GM21723 (cell line): ENCODE measurements at regions not wholly inside any gene's neighbourhood (a gene's known extent, or its start where the extent isn't known, plus 50 kb on each side); places are given as distances from the start of the nearest gene placed in this dataset.
A peak's percentile ranks its signal among the peaks of the same experiment; 100 is the strongest.
"Not testable (repeated sequence)": the region's sequence is repeated elsewhere in the genome, so short reads cannot be mapped to it uniquely, and the experiment has no call there.

Source experiments
- ATAC-seq: cut with Tn5 transposase; IDR thresholded peaks from one replicate; pipeline ENCODE4 v1.9.1; 2021; ENCODE audit warnings: mild to moderate bottlenecking, moderate library complexity; ENCODE audit not compliant: unreplicated experiment

GRCh38 chr6:137610702-137611101 is 116.5 kb upstream of the OLIG3 start:
- ATAC-seq = no peak

- no peak for ATAC-seq
Measured at GRCh38 chr6:137623293-137623692, 129.1 kb upstream of the OLIG3 start.

DNA sequence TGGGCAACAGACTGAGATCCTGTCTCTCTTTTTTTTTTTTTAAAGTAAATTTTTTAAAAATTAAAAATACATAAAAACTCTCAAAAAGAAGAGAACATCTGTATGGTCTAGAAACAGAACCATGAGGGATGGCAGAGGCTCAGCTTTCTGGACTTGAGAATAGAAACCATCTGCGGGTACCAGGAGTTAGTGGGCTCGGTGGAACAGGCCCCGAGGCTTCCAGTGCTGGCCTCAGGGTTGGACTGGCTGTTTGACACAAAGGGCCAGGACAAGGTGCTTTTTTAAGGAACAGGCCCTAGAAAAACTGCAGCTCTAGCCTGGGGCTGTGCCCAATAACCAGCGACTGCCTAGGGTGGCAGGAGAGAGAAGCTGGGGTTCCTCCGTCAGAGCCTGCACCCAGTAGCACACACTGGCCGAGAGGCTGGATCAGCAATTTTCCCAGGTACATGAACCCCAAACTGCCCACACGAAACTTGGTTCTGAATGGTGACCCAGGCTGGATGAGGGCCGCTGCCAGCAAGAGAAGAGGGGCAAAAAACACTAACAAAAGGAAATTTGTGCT is 131.0 kb upstream of the OLIG3 start:
- ATAC-seq = no peak

- no peak for ATAC-seq
Measured at GRCh38 chr6:137625808-137626207, 131.6 kb upstream of the OLIG3 start.

- no peak for ATAC-seq
Measured at GRCh38 chr6:137630666-137631065, 136.5 kb upstream of the OLIG3 start.

GRCh38 chr6:137631323-137631722 is 137.1 kb upstream of the OLIG3 start:
- ATAC-seq = no peak

DNA sequence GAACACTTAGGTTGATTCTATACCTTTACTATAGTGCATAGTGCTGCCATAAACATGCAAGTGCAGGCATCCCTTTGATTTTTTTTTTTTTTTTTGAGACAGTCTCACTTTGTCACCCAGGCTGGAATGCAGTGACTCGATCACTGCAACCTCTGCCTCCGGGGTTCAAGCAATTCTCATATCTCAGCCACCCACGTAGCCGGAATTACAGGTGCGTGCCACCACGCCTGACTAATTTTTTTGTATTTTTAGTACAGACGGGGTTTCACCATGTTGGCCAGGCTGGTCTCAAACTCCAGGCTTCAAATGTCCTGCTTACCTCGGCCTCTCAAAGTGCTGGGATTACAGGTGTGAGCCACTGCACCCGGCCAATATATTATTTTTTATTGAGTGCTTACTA is 140.0 kb upstream of the OLIG3 start:
- ATAC-seq = not testable (repeated sequence)

DNA sequence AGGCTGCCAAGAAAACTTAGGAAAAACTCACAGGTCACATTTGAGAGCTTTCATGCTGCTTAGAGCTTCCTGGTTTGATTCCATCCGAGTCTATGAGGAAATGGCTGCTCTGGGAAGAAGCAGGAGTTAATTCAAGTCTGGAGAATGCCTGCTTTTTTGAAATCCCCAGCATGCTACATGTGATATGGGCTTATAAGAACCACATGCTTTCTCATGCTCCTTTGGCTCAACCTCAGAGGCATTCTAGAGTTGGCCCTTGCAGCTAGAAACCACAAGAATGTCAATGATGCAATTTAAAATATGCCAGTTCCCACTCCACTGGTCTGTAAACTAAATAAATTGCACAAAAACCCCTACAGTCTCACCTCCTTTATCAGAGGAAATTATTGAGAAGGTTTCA is 142.9 kb upstream of the OLIG3 start:
- ATAC-seq = no peak

DNA sequence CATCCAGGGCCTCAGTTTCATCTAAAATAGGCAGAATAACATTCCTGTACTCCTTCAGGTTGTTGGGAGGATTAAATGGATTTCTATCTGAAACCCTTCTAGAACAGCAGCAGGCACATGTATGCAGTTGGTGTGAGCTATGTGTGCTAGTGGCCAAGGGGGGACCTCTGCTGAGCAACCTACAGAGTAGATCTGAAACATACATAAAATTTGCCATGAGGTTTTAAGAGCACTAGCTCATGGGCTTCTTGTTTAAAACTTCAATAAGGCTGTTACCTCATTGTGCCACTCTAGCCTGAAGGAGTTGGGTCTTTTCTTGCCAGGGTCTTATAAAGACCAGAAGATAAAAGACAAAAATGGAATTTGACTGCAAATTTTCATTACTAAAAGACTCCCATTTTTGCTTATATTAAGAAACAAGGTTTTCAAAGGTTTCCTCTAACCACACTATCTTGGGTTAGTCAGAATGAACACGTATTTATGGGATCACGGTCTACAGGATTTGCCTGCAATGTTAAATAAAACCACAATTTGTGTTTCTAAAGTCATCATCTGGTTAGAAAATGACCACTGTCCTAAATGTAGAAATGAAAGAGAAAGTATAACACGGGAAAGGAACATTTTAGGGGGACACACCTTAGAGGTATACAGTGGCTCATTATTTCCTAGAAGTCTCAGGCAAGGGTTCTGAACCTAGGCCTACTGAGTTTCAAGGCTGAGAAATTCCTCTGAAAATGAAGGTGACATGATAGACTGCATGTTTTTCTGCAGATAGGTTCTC is 144.9 kb upstream of the OLIG3 start:
- ATAC-seq = no peak

DNA sequence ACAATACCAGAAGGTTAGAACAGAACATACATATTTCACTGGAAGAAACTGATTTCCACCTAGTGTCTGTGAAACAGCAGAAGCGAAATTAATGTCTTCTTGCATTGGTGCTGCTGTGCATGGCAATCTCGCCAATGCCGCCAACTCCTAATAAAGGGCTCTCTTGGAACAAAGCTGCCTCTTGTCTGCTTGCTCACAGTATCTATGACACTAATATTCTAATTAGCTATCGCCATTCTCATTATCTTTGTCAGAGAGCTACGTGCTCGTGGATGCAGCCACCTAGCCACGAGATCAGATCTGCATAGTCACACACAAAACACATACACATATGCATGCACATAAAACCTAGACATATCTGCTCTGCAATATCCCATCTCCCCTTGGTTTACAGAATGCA is 145.9 kb upstream of the OLIG3 start:
- no peak for ATAC-seq

- peak; percentile 70 for ATAC-seq
Measured at GRCh38 chr6:137641474-137642077, 147.4 kb upstream of the OLIG3 start.

- ATAC-seq = not testable (repeated sequence)
Measured at GRCh38 chr6:137643210-137643609, 149.0 kb upstream of the OLIG3 start.

GRCh38 chr6:137643644-137644043 is 149.4 kb upstream of the OLIG3 start:
- ATAC-seq = not testable (repeated sequence)

- no peak for ATAC-seq
Measured at GRCh38 chr6:137645850-137646249, 151.7 kb upstream of the OLIG3 start.

DNA sequence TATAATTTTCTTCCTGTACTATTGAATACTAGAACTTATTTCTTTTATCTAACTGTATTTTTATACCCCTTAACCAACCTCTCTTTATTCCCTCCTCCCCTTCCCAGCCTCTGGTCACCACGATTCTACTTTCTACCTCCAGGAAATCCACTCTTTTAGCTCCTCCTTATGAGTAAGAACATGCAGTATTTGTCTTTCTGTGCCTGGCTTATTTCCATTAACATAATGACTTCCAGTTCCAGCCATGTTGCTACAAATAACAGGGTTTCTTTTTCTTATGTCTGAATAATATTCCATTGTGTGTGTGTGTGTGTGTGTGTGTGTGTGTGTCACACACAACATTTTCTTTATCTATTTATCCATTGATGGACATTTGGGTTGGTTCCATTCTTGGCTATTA is 152.3 kb upstream of the OLIG3 start:
- no peak for ATAC-seq

DNA sequence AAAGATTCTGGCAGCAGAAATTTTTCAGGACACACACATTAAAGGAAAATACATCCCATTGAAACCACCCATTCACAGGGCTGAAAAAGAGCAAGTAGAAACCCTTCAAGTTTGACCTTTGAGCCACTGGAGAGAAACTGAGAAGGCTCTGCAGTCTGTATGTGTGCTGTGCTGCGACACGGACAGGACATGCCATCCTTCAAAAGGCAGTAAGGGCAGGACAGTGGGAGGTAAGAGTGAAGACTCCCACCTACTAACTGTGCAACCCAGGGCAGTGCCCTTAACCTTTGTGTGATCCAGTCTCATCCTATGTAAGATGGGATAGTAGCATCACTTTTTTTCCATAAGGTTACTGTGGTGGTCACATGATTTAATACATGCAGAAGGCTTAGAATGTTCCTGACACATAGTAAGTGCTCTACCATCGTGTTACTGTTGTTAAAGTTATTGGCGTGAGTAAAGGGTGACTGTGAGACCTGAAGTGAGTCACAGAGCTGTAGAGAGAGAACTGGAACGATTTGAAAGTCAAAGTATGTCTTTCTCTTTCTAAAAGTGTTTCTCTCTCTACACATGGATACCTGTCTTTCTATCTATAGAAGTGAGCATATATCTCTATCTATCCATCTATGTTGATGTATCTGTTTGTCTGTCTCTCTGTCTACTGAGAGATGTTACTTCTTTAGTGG is 153.7 kb upstream of the OLIG3 start:
- no peak for ATAC-seq

GRCh38 chr6:137650720-137651119 is 156.5 kb upstream of the OLIG3 start:
- no peak for ATAC-seq

GRCh38 chr6:137651178-137651577 is 157.0 kb upstream of the OLIG3 start:
- no peak for ATAC-seq

DNA sequence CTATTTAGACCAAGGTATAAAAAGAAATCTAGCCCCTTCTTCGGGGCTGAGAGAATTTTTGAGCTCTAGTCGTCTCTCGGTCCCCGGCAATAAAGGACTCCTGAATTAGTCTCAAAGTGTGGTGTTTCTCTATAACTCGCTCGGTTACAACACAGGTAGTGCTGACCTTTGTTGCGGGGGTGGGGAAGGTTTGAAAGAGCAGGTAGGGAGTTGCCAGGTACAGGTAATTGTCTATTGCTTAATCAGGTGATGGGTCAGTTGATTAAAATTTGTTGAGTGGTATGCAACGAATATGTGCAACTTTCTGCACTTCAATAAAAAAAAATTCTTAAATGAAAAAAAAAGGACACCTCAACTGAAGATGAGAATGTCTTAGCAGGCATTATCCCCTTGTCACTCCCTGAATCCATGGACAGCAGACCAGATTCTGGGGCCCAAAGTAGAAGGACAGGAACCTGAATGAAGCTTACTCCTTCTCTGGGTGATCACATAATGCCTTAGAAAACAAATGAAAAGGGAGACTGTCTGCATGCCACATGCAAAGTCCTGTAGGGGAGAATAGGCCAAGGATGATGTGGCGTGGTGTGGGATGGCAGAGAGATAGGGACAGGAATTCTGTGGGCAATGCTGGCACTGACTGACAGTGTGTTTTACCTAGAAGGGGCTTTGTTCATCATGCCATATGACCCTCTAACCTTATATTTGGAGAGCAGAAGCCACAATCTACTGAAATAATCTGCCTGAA is 157.6 kb upstream of the OLIG3 start:
- no peak for ATAC-seq

DNA sequence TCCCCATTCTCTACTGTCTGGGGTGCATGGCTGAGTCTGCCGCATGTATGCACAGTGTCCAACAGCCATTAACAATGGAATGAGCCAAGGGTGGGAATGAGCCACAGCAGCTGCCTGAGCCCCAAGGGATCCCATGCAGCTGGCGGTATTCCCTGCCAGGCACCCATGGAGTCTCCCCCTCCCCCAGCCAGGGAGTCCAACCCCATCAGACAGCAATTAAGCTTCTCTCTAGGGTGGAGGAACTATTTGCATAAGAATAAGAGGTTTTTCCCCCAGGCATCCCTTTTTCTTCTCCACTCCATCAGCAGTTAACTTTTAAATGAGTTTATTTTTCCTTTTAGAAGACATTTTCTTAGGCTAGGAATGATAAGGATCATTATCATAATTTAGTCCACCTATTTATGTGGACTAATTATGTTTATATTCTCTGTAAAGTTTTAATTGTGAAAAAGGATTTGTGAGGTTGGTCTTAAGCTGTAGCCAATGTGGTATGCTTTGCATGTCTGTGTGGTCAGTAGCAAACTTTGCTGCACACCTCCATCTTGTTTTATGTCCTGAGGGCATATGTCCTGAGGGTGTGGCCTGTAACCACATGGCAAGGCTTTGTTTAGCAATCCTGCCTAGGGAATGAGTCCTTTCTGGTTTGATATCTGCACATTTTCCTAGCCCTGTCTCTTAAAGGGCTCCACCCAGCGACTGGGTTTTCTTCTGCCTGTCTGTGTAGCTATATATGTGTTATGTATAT is 158.9 kb upstream of the OLIG3 start:
- no peak for ATAC-seq
